Astrocyte (in vitro differentiated cells and primary cell): ENCODE measurements at regions not wholly inside any gene's neighbourhood (a gene's known extent, or its start where the extent isn't known, plus 50 kb on each side); places are given as distances from the start of the nearest gene placed in this dataset.

Experiments
- DNase-seq: peaks from one replicate; pipeline ENCODE4 v3.0.0-alpha.2; 2010; ENCODE audit warnings: low read depth
- FAIRE-seq: peaks from 2 replicates; lab custom pipeline; 2011; peaks lifted over from hg19 to GRCh38; lab: Jason Lieb, UNC
- H2AFZ ChIP-seq: 2 replicates; pipeline ENCODE4 v1.6.0; 2012; ENCODE audit warnings: low read depth, low read length, inconsistent platforms
- H3K27ac ChIP-seq: 2 replicates; pipeline ENCODE4 v1.5.1; 2011; ENCODE audit warnings: low read depth, low read length, inconsistent platforms
- H3K27me3 ChIP-seq: 2 replicates; pipeline ENCODE4 v1.6.0; 2011; ENCODE audit warnings: low read length, inconsistent platforms; ENCODE audit not compliant: insufficient read depth
- H3K36me3 ChIP-seq: 2 replicates; pipeline ENCODE4 v1.5.1; 2011; ENCODE audit warnings: low read length, inconsistent platforms; ENCODE audit not compliant: insufficient read depth
- H3K4me1 ChIP-seq: 2 replicates; pipeline ENCODE4 v1.5.1; 2011; ENCODE audit warnings: low read length, inconsistent platforms; ENCODE audit not compliant: insufficient read depth
- H3K4me2 ChIP-seq: 2 replicates; pipeline ENCODE4 v1.6.0; 2012; ENCODE audit warnings: low read length, inconsistent platforms
- H3K4me3 ChIP-seq: 2 replicates; pipeline ENCODE4 v1.5.1; 2011; ENCODE audit warnings: low read depth, mild to moderate bottlenecking, low read length, inconsistent platforms; ENCODE audit not compliant: insufficient read depth
- H3K79me2 ChIP-seq: 2 replicates; pipeline ENCODE4 v1.6.0; 2012; ENCODE audit warnings: mild to moderate bottlenecking, low read length, inconsistent platforms; ENCODE audit not compliant: insufficient read depth
- H3K9ac ChIP-seq: 2 replicates; pipeline ENCODE4 v1.6.0; 2012; ENCODE audit warnings: mild to moderate bottlenecking, low read length, inconsistent platforms
- H3K9me3 ChIP-seq: 2 replicates; pipeline ENCODE4 v1.5.1; 2012; ENCODE audit warnings: low read depth, mild to moderate bottlenecking, low read length, inconsistent platforms; ENCODE audit not compliant: insufficient read depth
- H4K20me1 ChIP-seq: 2 replicates; pipeline ENCODE4 v1.6.0; 2012; ENCODE audit warnings: low read length, inconsistent platforms; ENCODE audit not compliant: insufficient read depth
- H3K27ac Mint-ChIP-seq: one replicate; pipeline ENCODE4 v1.8.0; 2021; ENCODE audit warnings: mild to moderate bottlenecking, mixed read lengths; ENCODE audit not compliant: unreplicated experiment
- H3K27me3 Mint-ChIP-seq: one replicate; pipeline ENCODE4 v1.8.0; 2021; ENCODE audit warnings: low read depth, mixed read lengths; ENCODE audit not compliant: unreplicated experiment
- H3K36me3 Mint-ChIP-seq: one replicate; pipeline ENCODE4 v1.8.0; 2021; ENCODE audit warnings: low read depth, mixed read lengths; ENCODE audit not compliant: unreplicated experiment
- H3K4me1 Mint-ChIP-seq: one replicate; pipeline ENCODE4 v1.8.0; 2021; ENCODE audit warnings: low read depth, mixed read lengths; ENCODE audit not compliant: unreplicated experiment
- H3K4me3 Mint-ChIP-seq: one replicate; pipeline ENCODE4 v1.8.0; 2021; ENCODE audit warnings: mild to moderate bottlenecking, moderate library complexity, mixed read lengths; ENCODE audit not compliant: unreplicated experiment
- H3K9me3 Mint-ChIP-seq: one replicate; pipeline ENCODE4 v1.8.0; 2021; ENCODE audit warnings: mild to moderate bottlenecking, mixed read lengths; ENCODE audit not compliant: unreplicated experiment
- EZH2 ChIP-seq: IDR thresholded peaks from 2 replicates; pipeline ENCODE4 v1.6.1; 2012; ENCODE audit warnings: mild to moderate bottlenecking, low read length, inconsistent platforms; ENCODE audit not compliant: insufficient read depth
- TF ChIP-seq, protein P1 (sequence below): IDR thresholded peaks from 2 replicates; pipeline ENCODE4 v1.5.1; 2011; ENCODE audit warnings: low read depth, mild to moderate bottlenecking, inconsistent platforms, low read length, moderate library complexity; ENCODE audit not compliant: insufficient read depth

DNA sequence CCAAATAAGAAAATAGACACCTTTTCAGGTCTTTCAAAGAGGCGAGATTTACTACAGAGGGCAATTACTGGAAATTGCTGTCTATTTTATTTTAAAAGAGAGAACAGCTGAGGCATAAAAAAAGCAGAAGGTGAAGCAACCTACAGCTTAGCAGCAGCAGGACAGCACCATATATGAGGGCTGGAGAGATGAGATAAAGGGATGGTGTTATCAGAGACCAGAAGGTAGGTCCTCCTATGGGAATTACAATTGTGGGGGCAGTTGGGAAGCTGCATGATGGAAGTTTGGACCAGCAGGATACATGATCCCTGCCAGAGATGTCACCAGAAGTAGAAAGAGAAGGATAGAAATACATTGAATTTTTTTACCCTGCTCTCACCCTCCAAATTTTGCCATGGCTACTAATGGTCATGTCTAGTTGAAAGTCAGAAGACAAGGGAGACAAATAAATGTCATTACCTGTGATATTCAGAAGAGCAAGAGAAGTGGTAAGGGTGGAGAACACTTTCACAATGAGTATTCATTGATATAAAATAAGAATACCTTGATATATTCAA is 77.2 kb upstream of the CALCR start:
- FAIRE-seq = no peak
- Histone ChIP-seq H3K79me2 (no peaks in the 10 kb centered on the region), H3K27me3 (peaks cover 2% of the 10 kb centered on the region), H3K4me3 (no peak overlapping the region), H3K4me2 (no peak overlapping the region), H3K27ac (no peak overlapping the region), H3K9me3 (no peaks in the 10 kb centered on the region), H3K36me3 (no peaks in the 10 kb centered on the region), H2AFZ (no peak overlapping the region), H4K20me1 (no peaks in the 10 kb centered on the region), H3K9ac (no peak overlapping the region), H3K4me1 (no peaks in the 10 kb centered on the region)
- no peaks in the 10 kb centered on the region for H3K4me1 Mint-ChIP-seq
- H3K27ac Mint-ChIP-seq = no peak overlapping the region
- no peaks in the 10 kb centered on the region for H3K9me3 Mint-ChIP-seq
- no peak overlapping the region for H3K4me3 Mint-ChIP-seq
- no peak for DNase-seq
- no peaks in the 10 kb centered on the region for H3K27me3 Mint-ChIP-seq
- H3K36me3 Mint-ChIP-seq = no peaks in the 10 kb centered on the region
- TF ChIP-seq EZH2 = no peak
- TF ChIP-seq, protein P1, sequence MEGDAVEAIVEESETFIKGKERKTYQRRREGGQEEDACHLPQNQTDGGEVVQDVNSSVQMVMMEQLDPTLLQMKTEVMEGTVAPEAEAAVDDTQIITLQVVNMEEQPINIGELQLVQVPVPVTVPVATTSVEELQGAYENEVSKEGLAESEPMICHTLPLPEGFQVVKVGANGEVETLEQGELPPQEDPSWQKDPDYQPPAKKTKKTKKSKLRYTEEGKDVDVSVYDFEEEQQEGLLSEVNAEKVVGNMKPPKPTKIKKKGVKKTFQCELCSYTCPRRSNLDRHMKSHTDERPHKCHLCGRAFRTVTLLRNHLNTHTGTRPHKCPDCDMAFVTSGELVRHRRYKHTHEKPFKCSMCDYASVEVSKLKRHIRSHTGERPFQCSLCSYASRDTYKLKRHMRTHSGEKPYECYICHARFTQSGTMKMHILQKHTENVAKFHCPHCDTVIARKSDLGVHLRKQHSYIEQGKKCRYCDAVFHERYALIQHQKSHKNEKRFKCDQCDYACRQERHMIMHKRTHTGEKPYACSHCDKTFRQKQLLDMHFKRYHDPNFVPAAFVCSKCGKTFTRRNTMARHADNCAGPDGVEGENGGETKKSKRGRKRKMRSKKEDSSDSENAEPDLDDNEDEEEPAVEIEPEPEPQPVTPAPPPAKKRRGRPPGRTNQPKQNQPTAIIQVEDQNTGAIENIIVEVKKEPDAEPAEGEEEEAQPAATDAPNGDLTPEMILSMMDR = no peak

GRCh38 chr7:93646538-93646937 is 72.0 kb upstream of the CALCR start:
- Histone ChIP-seq H4K20me1 (no peaks in the 10 kb centered on the region), H3K27me3 (peaks cover 2% of the 10 kb centered on the region), H3K79me2 (no peaks in the 10 kb centered on the region), H3K4me3 (no peak overlapping the region), H3K4me2 (no peak overlapping the region), H2AFZ (no peak overlapping the region), H3K27ac (no peak overlapping the region), H3K9ac (no peak overlapping the region), H3K9me3 (no peaks in the 10 kb centered on the region), H3K36me3 (no peaks in the 10 kb centered on the region), H3K4me1 (no peaks in the 10 kb centered on the region)
- no peak for FAIRE-seq
- H3K36me3 Mint-ChIP-seq = no peaks in the 10 kb centered on the region
- H3K4me3 Mint-ChIP-seq = no peak overlapping the region
- DNase-seq = no peak
- no peaks in the 10 kb centered on the region for H3K27me3 Mint-ChIP-seq
- no peak overlapping the region for H3K27ac Mint-ChIP-seq
- H3K9me3 Mint-ChIP-seq = no peaks in the 10 kb centered on the region
- TF ChIP-seq EZH2 = no peak
- TF ChIP-seq, protein P1 = no peak
- H3K4me1 Mint-ChIP-seq = peaks cover 6% of the 10 kb centered on the region

DNA sequence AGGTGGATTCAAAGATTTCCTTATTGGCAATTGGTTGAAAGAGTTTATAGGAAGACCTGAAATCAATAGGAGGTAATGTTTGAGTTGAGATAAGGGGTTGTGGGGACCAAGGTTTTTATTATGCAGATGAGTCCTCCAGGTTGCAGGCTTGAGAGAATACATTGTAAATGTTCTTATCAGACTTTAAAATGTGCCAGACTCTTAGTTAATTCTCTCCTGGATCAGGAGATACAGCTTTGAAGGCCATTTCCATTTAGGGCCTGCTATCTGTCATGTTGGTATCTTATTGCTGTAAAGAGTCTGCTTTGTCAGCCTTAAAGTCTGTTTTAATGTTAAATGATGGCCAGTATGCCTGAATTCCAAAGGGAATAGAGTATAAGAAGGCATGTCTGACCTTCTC is 61.8 kb upstream of the CALCR start:
- Histone ChIP-seq H3K4me3 (no peak overlapping the region), H3K27ac (no peak overlapping the region), H3K27me3 (no peaks in the 10 kb centered on the region), H3K36me3 (no peaks in the 10 kb centered on the region), H3K9ac (no peak overlapping the region), H4K20me1 (no peaks in the 10 kb centered on the region), H2AFZ (no peak overlapping the region), H3K4me1 (no peaks in the 10 kb centered on the region), H3K4me2 (no peak overlapping the region), H3K79me2 (no peaks in the 10 kb centered on the region), H3K9me3 (no peaks in the 10 kb centered on the region)
- no peaks in the 10 kb centered on the region for H3K9me3 Mint-ChIP-seq
- no peaks in the 10 kb centered on the region for H3K36me3 Mint-ChIP-seq
- no peak overlapping the region for H3K4me3 Mint-ChIP-seq
- H3K27me3 Mint-ChIP-seq = no peaks in the 10 kb centered on the region
- H3K27ac Mint-ChIP-seq = no peak overlapping the region
- no peak for TF ChIP-seq EZH2
- TF ChIP-seq, protein P1 = no peak
- DNase-seq (no peak), FAIRE-seq (no peak)
- H3K4me1 Mint-ChIP-seq = no peaks in the 10 kb centered on the region
